H1 (cell line): ENCODE measurements at regions not wholly inside any gene's neighbourhood (a gene's known extent, or its start where the extent isn't known, plus 50 kb on each side); places are given as distances from the start of the nearest gene placed in this dataset.

ENCODE experiments used
- CTCF ChIA-PET: fragments of 300-600 bp; sonication (Branson Sonifier 250); formaldehyde crosslinking; loops from one replicate; lab custom pipeline; 2021; ENCODE audit not compliant: partially characterized antibody; lab: Charles Lee
- POLR2A ChIA-PET: fragments of 300-600 bp; sonication (Branson Sonifier 250); formaldehyde crosslinking; loops from one replicate; lab custom pipeline; 2021; ENCODE audit warnings: inconsistent platforms; ENCODE audit not compliant: partially characterized antibody; lab: Charles Lee
- DNase-seq, 2 experiments: peaks; one replicate each; pipeline versions ENCODE4 v3.0.0 to v3.0.0-alpha.2; 2010 to 2022; ENCODE audit warnings: low spot score in 2 of 2, low read depth in 1 of 2, mixed read lengths in 1 of 2
- FAIRE-seq: peaks from 2 replicates; lab custom pipeline; 2011; peaks lifted over from hg19 to GRCh38; lab: Jason Lieb, UNC
- H2AFZ ChIP-seq: 2 replicates; pipeline ENCODE4 v1.8.1; 2012; ENCODE audit warnings: low read length, inconsistent platforms
- H2AK5ac ChIP-seq: 2 replicates; pipeline ENCODE4 v1.6.1; 2013; ENCODE audit warnings: low read depth, low read length
- H2BK120ac ChIP-seq: replicated peaks from 2 replicates; pipeline ENCODE3; 2013; ENCODE audit warnings: low read depth, low read length, inconsistent platforms
- H2BK12ac ChIP-seq: 2 replicates; pipeline ENCODE4 v1.6.1; 2013; ENCODE audit warnings: low read depth, low read length
- H2BK15ac ChIP-seq: 2 replicates; pipeline ENCODE4 v1.6.1; 2013; ENCODE audit warnings: low read length
- H2BK20ac ChIP-seq: 2 replicates; pipeline ENCODE4 v1.6.1; 2013; ENCODE audit warnings: low read length
- H2BK5ac ChIP-seq: 2 replicates; pipeline ENCODE4 v1.6.1; 2013; ENCODE audit warnings: low read depth, low read length
- H3K14ac ChIP-seq: 2 replicates; pipeline ENCODE4 v1.6.1; 2013; ENCODE audit warnings: inconsistent platforms; ENCODE audit not compliant: insufficient read length
- H3K18ac ChIP-seq: 2 replicates; pipeline ENCODE4 v1.6.1; 2013; ENCODE audit warnings: low read length; ENCODE audit errors: extremely low read depth
- H3K23ac ChIP-seq: 2 replicates; pipeline ENCODE4 v1.6.1; 2013; ENCODE audit warnings: inconsistent platforms; ENCODE audit not compliant: insufficient read length
- H3K23me2 ChIP-seq: 2 replicates; pipeline ENCODE4 v1.6.1; 2013; ENCODE audit warnings: low read depth, low read length
- H3K27ac ChIP-seq: 2 replicates; pipeline ENCODE4 v1.6.1; 2011; ENCODE audit warnings: low read depth, low read length, inconsistent platforms
- H3K27me3 ChIP-seq, 4 experiments: replicated peaks in 1 of 4; 1 replicate in 1 of 4; 2 replicates in 3 of 4; pipeline versions ENCODE4 v1.6.1 to v1.8.1; 2011 to 2013; ENCODE audit warnings: low read length in 3 of 4, mild to moderate bottlenecking in 3 of 4, inconsistent platforms in 2 of 4, mixed read lengths in 2 of 4, moderate library complexity in 1 of 4; ENCODE audit not compliant: control insufficient read depth in 3 of 4, insufficient read depth in 3 of 4; ENCODE audit errors: extremely low read depth in 1 of 4
- H3K36me3 ChIP-seq, 4 experiments: 2 replicates each; pipeline versions ENCODE4 v1.6.1 to v1.8.1; 2011 to 2013; ENCODE audit warnings: mild to moderate bottlenecking in 4 of 4, low read length in 3 of 4, moderate library complexity in 2 of 4, control low read depth in 1 of 4, inconsistent platforms in 1 of 4; ENCODE audit not compliant: insufficient read depth in 4 of 4, control insufficient read depth in 2 of 4
- H3K4ac ChIP-seq: replicated peaks from 2 replicates; pipeline ENCODE3; 2013; ENCODE audit warnings: low read length, low read depth, mixed read lengths, inconsistent platforms; ENCODE audit not compliant: insufficient read length
- H3K4me1 ChIP-seq, 4 experiments: replicated peaks in 1 of 4; 1 replicate in 1 of 4; 2 replicates in 3 of 4; pipeline versions ENCODE4 v1.6.1 to v1.8.1; 2011 to 2013; ENCODE audit warnings: low read length in 3 of 4, inconsistent platforms in 2 of 4, mixed read lengths in 1 of 4; ENCODE audit not compliant: insufficient read depth in 4 of 4, control insufficient read depth in 3 of 4
- H3K4me2 ChIP-seq, 2 experiments: 2 replicates each; pipeline versions ENCODE4 v1.6.1 to v1.8.1; 2011 to 2013; ENCODE audit warnings: low read depth in 2 of 2, low read length in 2 of 2, control low read depth in 1 of 2, inconsistent platforms in 1 of 2, mild to moderate bottlenecking in 1 of 2; ENCODE audit not compliant: insufficient read depth in 1 of 2
- H3K4me3 ChIP-seq, 4 experiments: fragments of 200-600, 300-600 bp in 1 of 4; sonication (generic), shearing (Covaris generic), sonication (Bioruptor Twin) in 1 of 4; 2 replicates each; pipeline versions ENCODE4 v1.5.1 to v1.8.1; 2011 to 2016; ENCODE audit warnings: low read length in 4 of 4, low read depth in 3 of 4, control low read depth in 2 of 4, inconsistent platforms in 2 of 4, mild to moderate bottlenecking in 2 of 4, mixed read lengths in 1 of 4, moderate library complexity in 1 of 4; ENCODE audit not compliant: insufficient read depth in 2 of 4; ENCODE audit errors: extremely low read depth in 1 of 4
- H3K56ac ChIP-seq: replicated peaks from 2 replicates; pipeline ENCODE3; 2013; ENCODE audit warnings: low read depth, mild to moderate bottlenecking, mixed read lengths, low read length, inconsistent platforms; ENCODE audit not compliant: insufficient read length
- H3K79me1 ChIP-seq: 2 replicates; pipeline ENCODE4 v1.6.1; 2013; ENCODE audit warnings: low read depth, low read length, control low read depth
- H3K79me2 ChIP-seq, 2 experiments: 2 replicates each; pipeline versions ENCODE4 v1.6.1 to v1.8.1; 2012 to 2013; ENCODE audit warnings: low read length in 2 of 2, mild to moderate bottlenecking in 2 of 2, inconsistent platforms in 1 of 2; ENCODE audit not compliant: insufficient read depth in 2 of 2, control insufficient read depth in 1 of 2
- H3K9ac ChIP-seq, 4 experiments: replicated peaks in 1 of 4; 1 replicate in 1 of 4; 2 replicates in 3 of 4; pipeline versions ENCODE4 v1.6.1 to v1.8.1; 2011 to 2013; ENCODE audit warnings: low read depth in 3 of 4, low read length in 3 of 4, control low read depth in 2 of 4, mild to moderate bottlenecking in 2 of 4, moderate library complexity in 2 of 4, inconsistent platforms in 1 of 4; ENCODE audit errors: extremely low read depth in 1 of 4
- H3K9me3 ChIP-seq, 2 experiments: 2 replicates each; pipeline versions ENCODE4 v1.6.1 to v1.8.1; 2012 to 2013; ENCODE audit warnings: mild to moderate bottlenecking in 2 of 2, moderate library complexity in 2 of 2, control low read depth in 1 of 2, inconsistent platforms in 1 of 2, low read depth in 1 of 2, low read length in 1 of 2, mixed read lengths in 1 of 2; ENCODE audit not compliant: insufficient read depth in 2 of 2
- H4K20me1 ChIP-seq, 2 experiments: replicated peaks in 1 of 2; 2 replicates each; pipeline versions ENCODE3 to v1.8.1; 2011 to 2013; ENCODE audit warnings: inconsistent platforms in 2 of 2, low read length in 2 of 2, mild to moderate bottlenecking in 1 of 2; ENCODE audit not compliant: insufficient read depth in 2 of 2, control insufficient read depth in 1 of 2
- H4K5ac ChIP-seq: 2 replicates; pipeline ENCODE4 v1.6.1; 2013; ENCODE audit warnings: low read length, low read depth, mixed read lengths, inconsistent platforms; ENCODE audit not compliant: insufficient read length
- H4K8ac ChIP-seq: 2 replicates; pipeline ENCODE4 v1.8.0; 2013; ENCODE audit warnings: mild to moderate bottlenecking, moderate library complexity, low read length, inconsistent platforms; ENCODE audit not compliant: insufficient read depth; ENCODE audit errors: extremely low read depth
- H4K91ac ChIP-seq: replicated peaks from 2 replicates; pipeline ENCODE3; 2013; ENCODE audit warnings: low read length, mixed read lengths, inconsistent platforms; ENCODE audit not compliant: insufficient read length
- CHD1 ChIP-seq: IDR thresholded peaks from 2 replicates; pipeline ENCODE4 v1.6.1; 2012; ENCODE audit warnings: low read depth, low read length, improper control_type of control experiment
- KDM5A ChIP-seq: fragments of 200-600 bp; IDR thresholded peaks from 2 replicates; pipeline ENCODE4 v1.7.1; 2012; ENCODE audit warnings: mild to moderate bottlenecking, low read length, inconsistent platforms, mixed read lengths
- WGBS, 2 experiments: shearing (Covaris generic) in 1 of 2; methylation state at CpG; one replicate each; pipeline versions ENCODE4 v1.1.6 to v1.1.7; 2013 to 2015; ENCODE audit warnings: low lambda C conversion rate in 2 of 2, mixed read lengths in 2 of 2, inconsistent platforms in 1 of 2, low coverage in 1 of 2, missing lambda C conversion rate in 1 of 2; ENCODE audit not compliant: insufficient replicate concordance in 2 of 2, insufficient coverage in 1 of 2, insufficient read length in 1 of 2; ENCODE audit errors: extremely low coverage in 1 of 2, missing lambda C conversion rate in 1 of 2; 5-methylcytosine and 5-hydroxymethylcytosine counted together
- TF ChIP-seq, protein P1 (sequence below): IDR thresholded peaks from 2 replicates; pipeline ENCODE4 v1.6.1; 2011; ENCODE audit warnings: low read depth, mild to moderate bottlenecking, low read length; ENCODE audit not compliant: insufficient read depth

DNA sequence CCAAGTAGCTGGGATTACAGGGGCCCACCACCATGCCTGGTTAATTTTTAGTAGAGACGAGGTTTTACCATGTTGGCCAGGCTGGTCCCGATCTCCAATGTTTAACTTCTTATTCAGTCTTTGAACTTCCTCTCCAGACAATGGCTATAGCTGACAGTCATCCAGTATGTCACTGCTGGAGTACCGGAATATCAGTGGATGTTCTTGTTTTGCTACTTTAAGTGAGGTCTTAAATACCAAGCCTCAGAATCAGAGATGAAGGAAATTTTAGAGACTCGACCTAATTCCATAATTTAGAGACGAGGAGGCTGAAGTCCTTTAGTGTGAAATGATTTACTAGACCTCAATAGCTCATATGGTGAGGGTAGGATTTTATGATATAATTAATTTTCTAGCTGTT is 294.8 kb upstream of the KLF6 start:
- Histone ChIP-seq H2BK5ac (no peak overlapping the region), H3K4ac (no peak overlapping the region), H3K9ac (no peak overlapping the region), H3K4me1 (peaks cover 0 to 3% (median 2%) of the 10 kb centered on the region in 4 experiments; a peak in 2 of 7 replicates), H4K91ac (no peak overlapping the region), H3K14ac (no peak overlapping the region), H3K56ac (no peak overlapping the region), H2BK15ac (no peak overlapping the region), H2AFZ (no peak overlapping the region), H4K8ac (no peak overlapping the region), H2BK20ac (no peak overlapping the region), H3K79me2 (no peaks in the 10 kb centered on the region), H3K23me2 (no peaks in the 10 kb centered on the region), H2AK5ac (no peak overlapping the region), H3K9me3 (no peaks in the 10 kb centered on the region), H3K27ac (no peak overlapping the region), H3K4me3 (no peak overlapping the region), H3K18ac (no peak overlapping the region), H3K27me3 (no peaks in the 10 kb centered on the region), H3K23ac (no peak overlapping the region), H3K79me1 (no peaks in the 10 kb centered on the region), H2BK120ac (no peak overlapping the region), H2BK12ac (no peak overlapping the region), H4K5ac (no peak overlapping the region), H3K36me3 (no peaks in the 10 kb centered on the region), H3K4me2 (no peak overlapping the region), H4K20me1 (no peaks in the 10 kb centered on the region)
- POLR2A ChIA-PET: no interaction called here
- DNase-seq (no peak), FAIRE-seq (no peak)
- CTCF ChIA-PET: no interaction called here
- WGBS, 2 experiments: 96% methylated on average over 5 of the region's 5 CpGs; no CpG with 5 or more reads in 1 of the 2 experiments
- no peak for TF ChIP-seq KDM5A
- TF ChIP-seq, protein P1, sequence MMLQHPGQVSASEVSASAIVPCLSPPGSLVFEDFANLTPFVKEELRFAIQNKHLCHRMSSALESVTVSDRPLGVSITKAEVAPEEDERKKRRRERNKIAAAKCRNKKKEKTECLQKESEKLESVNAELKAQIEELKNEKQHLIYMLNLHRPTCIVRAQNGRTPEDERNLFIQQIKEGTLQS: no peak
- no peak for TF ChIP-seq CHD1
